ENCODE measurements at regions not wholly inside any gene's neighbourhood (a gene's known extent, or its start where the extent isn't known, plus 50 kb on each side); places are given as distances from the start of the nearest gene placed in this dataset.

- no peak overlapping the region for H3K27ac Mint-ChIP-seq (ENCODE audit: unreplicated experiment)
- H3K9me3 Mint-ChIP-seq (ENCODE audit: unreplicated experiment), result no peaks in the 10 kb centered on the region
- no peaks in the 10 kb centered on the region for H3K27me3 Mint-ChIP-seq (ENCODE audit: unreplicated experiment)
- no peak for DNase-seq (ENCODE audit: extremely low spot score, unreplicated experiment)
- no peaks in the 10 kb centered on the region for H3K4me1 Mint-ChIP-seq (ENCODE audit: unreplicated experiment)
- no peaks in the 10 kb centered on the region for H3K36me3 Mint-ChIP-seq (ENCODE audit: unreplicated experiment)
- no peak for TF ChIP-seq CTCF (IDR thresholded peaks at IDR 0.05)
- H3K4me3 Mint-ChIP-seq (ENCODE audit: unreplicated experiment), result no peak overlapping the region
Observed at GRCh38 chr11:15579287-15580001, 464.7 kb downstream of the INSC start.

GRCh38 chr11:15580056-15580774 is 465.5 kb downstream of the INSC start:
- no peak for TF ChIP-seq CTCF (IDR thresholded peaks at IDR 0.05)

GRCh38 chr11:15580775-15581095 is 466.0 kb downstream of the INSC start:
- Mint-ChIP-seq H3K9me3 (ENCODE audit: unreplicated experiment) (no peaks in the 10 kb centered on the region), H3K4me3 (ENCODE audit: unreplicated experiment) (no peak overlapping the region), H3K4me1 (ENCODE audit: unreplicated experiment) (no peaks in the 10 kb centered on the region), H3K27ac (ENCODE audit: unreplicated experiment) (no peak overlapping the region), H3K36me3 (ENCODE audit: unreplicated experiment) (no peaks in the 10 kb centered on the region), H3K27me3 (ENCODE audit: unreplicated experiment) (no peaks in the 10 kb centered on the region)
- no peak for DNase-seq (ENCODE audit: extremely low spot score, unreplicated experiment)
- no peak for TF ChIP-seq CTCF (IDR thresholded peaks at IDR 0.05)

More at GRCh38 chr11:15580056-15580774, 465.5 kb downstream of the INSC start:
- Mint-ChIP-seq H3K27ac (ENCODE audit: unreplicated experiment) (no peak overlapping the region), H3K27me3 (ENCODE audit: unreplicated experiment) (no peaks in the 10 kb centered on the region), H3K4me1 (ENCODE audit: unreplicated experiment) (no peaks in the 10 kb centered on the region), H3K36me3 (ENCODE audit: unreplicated experiment) (no peaks in the 10 kb centered on the region), H3K9me3 (ENCODE audit: unreplicated experiment) (no peaks in the 10 kb centered on the region), H3K4me3 (ENCODE audit: unreplicated experiment) (no peak overlapping the region)
- no peak for DNase-seq (ENCODE audit: extremely low spot score, unreplicated experiment)

GRCh38 chr11:15584158-15584557 is 469.4 kb downstream of the INSC start:
- H3K36me3 Mint-ChIP-seq (ENCODE audit: unreplicated experiment), result no peaks in the 10 kb centered on the region
- no peak for TF ChIP-seq CTCF (IDR thresholded peaks at IDR 0.05)
- no peak overlapping the region for H3K4me3 Mint-ChIP-seq (ENCODE audit: unreplicated experiment)
- DNase-seq (ENCODE audit: extremely low spot score, unreplicated experiment), result no peak
- no peak overlapping the region for H3K27ac Mint-ChIP-seq (ENCODE audit: unreplicated experiment)
- H3K4me1 Mint-ChIP-seq (ENCODE audit: unreplicated experiment), result no peaks in the 10 kb centered on the region
- H3K27me3 Mint-ChIP-seq (ENCODE audit: unreplicated experiment), result no peaks in the 10 kb centered on the region
- H3K9me3 Mint-ChIP-seq (ENCODE audit: unreplicated experiment), result no peaks in the 10 kb centered on the region

- Mint-ChIP-seq H3K4me3 (ENCODE audit: unreplicated experiment) (no peak overlapping the region), H3K27ac (ENCODE audit: unreplicated experiment) (no peak overlapping the region), H3K9me3 (ENCODE audit: unreplicated experiment) (no peaks in the 10 kb centered on the region), H3K27me3 (ENCODE audit: unreplicated experiment) (no peaks in the 10 kb centered on the region), H3K36me3 (ENCODE audit: unreplicated experiment) (no peaks in the 10 kb centered on the region), H3K4me1 (ENCODE audit: unreplicated experiment) (no peaks in the 10 kb centered on the region)
- TF ChIP-seq CTCF (IDR thresholded peaks at IDR 0.05), result no peak
- DNase-seq (ENCODE audit: extremely low spot score, unreplicated experiment), result no peak
Observed at GRCh38 chr11:15585602-15586331, 471.0 kb downstream of the INSC start.

Measured in osteocyte (in vitro differentiated cells).